Liver (tissue), 3 donors: ENCODE measurements at regions not wholly inside any gene's neighbourhood (a gene's known extent, or its start where the extent isn't known, plus 50 kb on each side); places are given as distances from the start of the nearest gene placed in this dataset.

Source experiments
- ATF3 ChIP-seq: IDR thresholded peaks from 2 replicates; pipeline ENCODE4 v1.6.1; 2016; ENCODE audit warnings: antibody characterized with exemption
- CTCF ChIP-seq: fragments of 150-350 bp; IDR thresholded peaks from 2 replicates; pipeline ENCODE4 v1.5.1; 2017; ENCODE audit warnings: improper control_type of control experiment, low read depth, low read length; ENCODE audit not compliant: missing input control
- EGR1 ChIP-seq, 2 donors: IDR thresholded peaks; 2 replicates each; pipeline ENCODE4 v1.6.1; 2016 to 2018; ENCODE audit warnings: antibody characterized with exemption in 2 of 2, low read depth in 2 of 2
- JUND ChIP-seq, 2 donors: IDR thresholded peaks; 2 replicates each; pipeline ENCODE4 v1.6.1; 2016; ENCODE audit warnings: antibody characterized with exemption in 2 of 2
- RXRA ChIP-seq, 2 donors: IDR thresholded peaks; 2 replicates each; pipeline ENCODE4 v1.6.1; 2017 to 2018; ENCODE audit warnings: antibody characterized with exemption in 2 of 2, mild to moderate bottlenecking in 1 of 2
- SP1 ChIP-seq: IDR thresholded peaks from 2 replicates; pipeline ENCODE4 v1.6.1; 2018; ENCODE audit warnings: antibody characterized with exemption, mild to moderate bottlenecking
- YY1 ChIP-seq: IDR thresholded peaks from 2 replicates; pipeline ENCODE4 v1.6.1; 2016; ENCODE audit warnings: antibody characterized with exemption, mild to moderate bottlenecking
- TF ChIP-seq, protein P1 (sequence below): IDR thresholded peaks from 2 replicates; pipeline ENCODE4 v1.6.1; 2016; ENCODE audit warnings: antibody characterized with exemption, mild to moderate bottlenecking
- TF ChIP-seq, protein P2 (sequence below): IDR thresholded peaks from 2 replicates; pipeline ENCODE4 v1.6.1; 2016; ENCODE audit warnings: antibody characterized with exemption
- TF ChIP-seq, protein P3 (sequence below): IDR thresholded peaks from 2 replicates; pipeline ENCODE4 v1.6.1; 2016; ENCODE audit warnings: antibody characterized with exemption
- donor health status: healthy.
- donor health status: healthy.

DNA sequence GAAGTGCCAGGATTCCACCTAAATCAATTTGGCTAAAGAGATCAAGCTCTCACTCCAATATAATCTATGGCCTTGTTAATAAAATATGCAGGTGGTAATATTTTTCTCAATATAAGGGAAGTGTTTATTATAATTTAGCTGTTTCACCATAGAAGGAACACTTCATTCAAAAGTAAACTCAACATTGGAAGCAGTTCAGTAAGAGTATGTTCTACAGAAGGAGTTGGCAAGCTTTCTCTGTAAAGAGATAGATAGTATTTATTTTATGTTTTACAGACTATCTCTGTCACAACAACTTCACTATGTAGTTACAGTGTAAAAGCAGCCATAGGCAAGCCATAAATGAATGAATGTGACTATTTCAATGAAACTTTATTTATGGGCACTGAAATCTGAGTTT lies 313.6 kb upstream of the ANO3 start:
- TF ChIP-seq, protein P1, sequence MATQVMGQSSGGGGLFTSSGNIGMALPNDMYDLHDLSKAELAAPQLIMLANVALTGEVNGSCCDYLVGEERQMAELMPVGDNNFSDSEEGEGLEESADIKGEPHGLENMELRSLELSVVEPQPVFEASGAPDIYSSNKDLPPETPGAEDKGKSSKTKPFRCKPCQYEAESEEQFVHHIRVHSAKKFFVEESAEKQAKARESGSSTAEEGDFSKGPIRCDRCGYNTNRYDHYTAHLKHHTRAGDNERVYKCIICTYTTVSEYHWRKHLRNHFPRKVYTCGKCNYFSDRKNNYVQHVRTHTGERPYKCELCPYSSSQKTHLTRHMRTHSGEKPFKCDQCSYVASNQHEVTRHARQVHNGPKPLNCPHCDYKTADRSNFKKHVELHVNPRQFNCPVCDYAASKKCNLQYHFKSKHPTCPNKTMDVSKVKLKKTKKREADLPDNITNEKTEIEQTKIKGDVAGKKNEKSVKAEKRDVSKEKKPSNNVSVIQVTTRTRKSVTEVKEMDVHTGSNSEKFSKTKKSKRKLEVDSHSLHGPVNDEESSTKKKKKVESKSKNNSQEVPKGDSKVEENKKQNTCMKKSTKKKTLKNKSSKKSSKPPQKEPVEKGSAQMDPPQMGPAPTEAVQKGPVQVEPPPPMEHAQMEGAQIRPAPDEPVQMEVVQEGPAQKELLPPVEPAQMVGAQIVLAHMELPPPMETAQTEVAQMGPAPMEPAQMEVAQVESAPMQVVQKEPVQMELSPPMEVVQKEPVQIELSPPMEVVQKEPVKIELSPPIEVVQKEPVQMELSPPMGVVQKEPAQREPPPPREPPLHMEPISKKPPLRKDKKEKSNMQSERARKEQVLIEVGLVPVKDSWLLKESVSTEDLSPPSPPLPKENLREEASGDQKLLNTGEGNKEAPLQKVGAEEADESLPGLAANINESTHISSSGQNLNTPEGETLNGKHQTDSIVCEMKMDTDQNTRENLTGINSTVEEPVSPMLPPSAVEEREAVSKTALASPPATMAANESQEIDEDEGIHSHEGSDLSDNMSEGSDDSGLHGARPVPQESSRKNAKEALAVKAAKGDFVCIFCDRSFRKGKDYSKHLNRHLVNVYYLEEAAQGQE, result no peak
- TF ChIP-seq, protein P2, sequence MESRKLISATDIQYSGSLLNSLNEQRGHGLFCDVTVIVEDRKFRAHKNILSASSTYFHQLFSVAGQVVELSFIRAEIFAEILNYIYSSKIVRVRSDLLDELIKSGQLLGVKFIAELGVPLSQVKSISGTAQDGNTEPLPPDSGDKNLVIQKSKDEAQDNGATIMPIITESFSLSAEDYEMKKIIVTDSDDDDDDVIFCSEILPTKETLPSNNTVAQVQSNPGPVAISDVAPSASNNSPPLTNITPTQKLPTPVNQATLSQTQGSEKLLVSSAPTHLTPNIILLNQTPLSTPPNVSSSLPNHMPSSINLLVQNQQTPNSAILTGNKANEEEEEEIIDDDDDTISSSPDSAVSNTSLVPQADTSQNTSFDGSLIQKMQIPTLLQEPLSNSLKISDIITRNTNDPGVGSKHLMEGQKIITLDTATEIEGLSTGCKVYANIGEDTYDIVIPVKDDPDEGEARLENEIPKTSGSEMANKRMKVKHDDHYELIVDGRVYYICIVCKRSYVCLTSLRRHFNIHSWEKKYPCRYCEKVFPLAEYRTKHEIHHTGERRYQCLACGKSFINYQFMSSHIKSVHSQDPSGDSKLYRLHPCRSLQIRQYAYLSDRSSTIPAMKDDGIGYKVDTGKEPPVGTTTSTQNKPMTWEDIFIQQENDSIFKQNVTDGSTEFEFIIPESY, result no peak
- TF ChIP-seq EGR1 (IDR thresholded peaks at IDR 0.05; ENCODE audit: low read depth in 2 of 2) (no peak), CTCF (no peak), ATF3 (no peak), SP1 (no peak), YY1 (no peak), RXRA (IDR thresholded peaks at IDR 0.05) (no peak), JUND (IDR thresholded peaks at IDR 0.05) (no peak)
- TF ChIP-seq, protein P3, sequence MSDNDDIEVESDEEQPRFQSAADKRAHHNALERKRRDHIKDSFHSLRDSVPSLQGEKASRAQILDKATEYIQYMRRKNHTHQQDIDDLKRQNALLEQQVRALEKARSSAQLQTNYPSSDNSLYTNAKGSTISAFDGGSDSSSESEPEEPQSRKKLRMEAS, result no peak
